ENCODE measurements at regions not wholly inside any gene's neighbourhood (a gene's known extent, or its start where the extent isn't known, plus 50 kb on each side); places are given as distances from the start of the nearest gene placed in this dataset.
"Not testable (repeated sequence)": the region's sequence is repeated elsewhere in the genome, so short reads cannot be mapped to it uniquely, and the experiment has no call there.

DNA sequence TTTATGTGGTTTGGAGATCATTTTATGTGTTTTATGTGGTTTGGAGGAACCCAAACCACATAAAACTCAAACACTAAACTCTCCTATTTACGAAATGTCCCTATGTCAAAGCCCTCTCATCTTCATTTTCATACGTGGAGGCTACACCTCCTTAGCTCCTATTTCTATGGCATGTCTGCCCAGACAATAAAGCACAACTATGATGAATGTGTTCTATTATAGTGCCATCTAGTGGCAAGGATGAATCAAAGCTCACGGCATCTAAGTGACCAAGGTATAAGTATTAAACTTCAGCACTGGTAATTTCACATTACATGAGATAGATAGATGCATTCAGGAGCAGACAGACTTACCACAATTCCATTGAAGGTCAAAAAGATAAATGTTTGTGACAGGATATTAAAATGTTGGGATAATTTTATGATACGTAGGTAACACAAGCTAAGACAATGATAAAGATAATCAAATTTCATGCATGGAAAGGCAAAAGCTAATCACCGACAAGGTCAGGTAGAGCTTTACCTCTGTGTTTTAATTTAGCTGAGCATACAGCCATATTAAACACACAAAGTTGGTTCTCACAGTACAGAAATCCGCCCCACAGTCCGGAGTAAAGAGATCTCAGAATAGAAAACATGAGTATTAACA is 130.6 kb upstream of the FHIT start:
- Histone ChIP-seq H3K9me3 (no peaks in the 10 kb centered on the region), H3K4me3 (no peak overlapping the region), H3K27ac (no peak overlapping the region), H3K4me1 (no peaks in the 10 kb centered on the region), H3K27me3 (no peaks in the 10 kb centered on the region), H3K36me3 (no peaks in the 10 kb centered on the region)
- DNase-seq (no peak), ATAC-seq (peak; percentile 86 to 92 (median 88))
- 59% methylated on average over 7 of the region's 7 CpGs for WGBS (ENCODE audit: insufficient coverage, low coverage, low lambda C conversion rate, missing lambda C conversion rate)
- intact Hi-C loops (cut with DNase I): no loop called here
- no peak for TF ChIP-seq POLR2A (IDR thresholded peaks at IDR 0.05)
- TF ChIP-seq, protein P1, sequence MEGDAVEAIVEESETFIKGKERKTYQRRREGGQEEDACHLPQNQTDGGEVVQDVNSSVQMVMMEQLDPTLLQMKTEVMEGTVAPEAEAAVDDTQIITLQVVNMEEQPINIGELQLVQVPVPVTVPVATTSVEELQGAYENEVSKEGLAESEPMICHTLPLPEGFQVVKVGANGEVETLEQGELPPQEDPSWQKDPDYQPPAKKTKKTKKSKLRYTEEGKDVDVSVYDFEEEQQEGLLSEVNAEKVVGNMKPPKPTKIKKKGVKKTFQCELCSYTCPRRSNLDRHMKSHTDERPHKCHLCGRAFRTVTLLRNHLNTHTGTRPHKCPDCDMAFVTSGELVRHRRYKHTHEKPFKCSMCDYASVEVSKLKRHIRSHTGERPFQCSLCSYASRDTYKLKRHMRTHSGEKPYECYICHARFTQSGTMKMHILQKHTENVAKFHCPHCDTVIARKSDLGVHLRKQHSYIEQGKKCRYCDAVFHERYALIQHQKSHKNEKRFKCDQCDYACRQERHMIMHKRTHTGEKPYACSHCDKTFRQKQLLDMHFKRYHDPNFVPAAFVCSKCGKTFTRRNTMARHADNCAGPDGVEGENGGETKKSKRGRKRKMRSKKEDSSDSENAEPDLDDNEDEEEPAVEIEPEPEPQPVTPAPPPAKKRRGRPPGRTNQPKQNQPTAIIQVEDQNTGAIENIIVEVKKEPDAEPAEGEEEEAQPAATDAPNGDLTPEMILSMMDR (IDR thresholded peaks at IDR 0.05): peak; percentile 73 to 79 (median 76)

DNA sequence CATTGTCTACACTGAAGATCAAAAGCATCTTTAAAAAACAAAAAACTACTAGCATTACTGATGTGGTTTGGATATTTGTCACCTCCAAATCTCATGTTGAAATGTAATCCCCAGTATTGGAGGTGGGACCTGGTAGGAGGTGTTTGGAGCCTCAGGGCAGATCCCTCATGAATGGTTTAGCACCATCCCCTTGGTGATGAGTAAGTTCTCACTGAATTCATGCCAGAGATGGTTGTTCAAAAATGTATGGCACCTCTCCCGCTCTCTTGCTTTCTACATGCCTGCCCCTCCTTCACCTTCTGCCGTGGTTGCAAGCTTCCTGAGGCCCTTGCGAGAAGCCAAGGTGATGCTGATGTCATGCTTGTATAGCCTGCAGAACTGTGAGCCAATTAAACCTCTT is 136.6 kb upstream of the FHIT start:
- intact Hi-C loops (cut with DNase I): no loop called here
- Histone ChIP-seq H3K27me3 (no peaks in the 10 kb centered on the region), H3K4me3 (no peak overlapping the region), H3K36me3 (no peaks in the 10 kb centered on the region), H3K4me1 (no peaks in the 10 kb centered on the region), H3K9me3 (no peaks in the 10 kb centered on the region), H3K27ac (no peak overlapping the region)
- WGBS (ENCODE audit: insufficient coverage, low coverage, low lambda C conversion rate, missing lambda C conversion rate): 84% methylated on average over 3 of the region's 3 CpGs
- ATAC-seq: no peak
- TF ChIP-seq, protein P1 (IDR thresholded peaks at IDR 0.05): no peak
- TF ChIP-seq POLR2A (IDR thresholded peaks at IDR 0.05): no peak
- no peak for DNase-seq

DNA sequence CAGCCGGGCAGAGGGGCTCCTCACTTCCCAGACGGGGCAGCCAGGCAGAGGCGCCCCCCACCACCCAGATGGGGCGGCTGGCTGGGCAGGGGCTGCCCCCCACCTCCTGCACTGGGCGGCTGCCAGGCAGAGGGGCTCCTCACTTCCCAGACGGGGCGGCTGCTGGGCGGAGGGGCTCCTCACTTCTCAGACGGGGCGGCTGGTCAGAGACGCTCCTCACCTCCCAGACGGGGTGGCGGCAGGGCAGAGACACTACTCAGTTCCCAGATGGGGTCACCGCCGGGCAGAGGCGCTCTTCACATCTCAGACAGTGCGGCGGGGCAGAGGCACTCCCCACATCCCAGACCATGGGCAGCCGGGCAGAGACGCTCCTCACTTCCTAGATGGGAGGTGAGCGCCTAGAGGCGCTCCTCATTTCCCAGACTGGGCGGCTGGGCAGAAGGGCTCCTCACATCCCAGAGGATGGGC is 142.3 kb upstream of the FHIT start:
- H3K9me3 ChIP-seq; DNase-seq; H3K36me3 ChIP-seq; intact Hi-C loops (cut with DNase I); H3K4me1 ChIP-seq; H3K4me3 ChIP-seq; ATAC-seq; H3K27me3 ChIP-seq; H3K27ac ChIP-seq: not testable (repeated sequence)
- 80% methylated on average over 2 of the region's 23 CpGs for WGBS (ENCODE audit: insufficient coverage, low coverage, low lambda C conversion rate, missing lambda C conversion rate)

DNA sequence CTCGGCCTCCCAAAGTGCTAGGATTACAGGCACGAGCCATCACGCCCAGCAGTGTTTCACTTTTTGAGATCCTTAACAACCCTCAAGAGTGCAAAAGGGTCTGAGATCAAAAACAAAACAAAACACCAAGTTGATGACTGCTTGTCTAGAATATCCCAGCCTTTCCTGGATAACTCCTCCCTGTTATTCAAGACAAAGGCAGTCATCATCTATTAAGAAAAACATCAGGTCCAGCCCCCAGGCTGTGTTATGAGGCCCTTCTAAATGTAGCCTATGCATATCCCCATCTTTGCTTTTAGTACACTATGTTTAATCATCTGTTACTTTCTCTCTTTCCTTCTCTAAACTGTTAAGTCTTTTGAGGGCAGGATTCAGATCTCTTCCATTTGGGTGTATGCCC is 150.1 kb upstream of the FHIT start:
- Histone ChIP-seq H3K27ac (no peak overlapping the region), H3K27me3 (no peaks in the 10 kb centered on the region), H3K36me3 (no peaks in the 10 kb centered on the region), H3K4me1 (no peaks in the 10 kb centered on the region), H3K4me3 (no peak overlapping the region), H3K9me3 (no peaks in the 10 kb centered on the region)
- intact Hi-C loops (cut with DNase I): no loop called here
- ATAC-seq (no peak), DNase-seq (no peak)
- WGBS (ENCODE audit: insufficient coverage, low coverage, low lambda C conversion rate, missing lambda C conversion rate): 69% methylated on average over 3 of the region's 3 CpGs
- TF ChIP-seq, protein P1 (IDR thresholded peaks at IDR 0.05): no peak
- TF ChIP-seq POLR2A (IDR thresholded peaks at IDR 0.05): no peak

DNA sequence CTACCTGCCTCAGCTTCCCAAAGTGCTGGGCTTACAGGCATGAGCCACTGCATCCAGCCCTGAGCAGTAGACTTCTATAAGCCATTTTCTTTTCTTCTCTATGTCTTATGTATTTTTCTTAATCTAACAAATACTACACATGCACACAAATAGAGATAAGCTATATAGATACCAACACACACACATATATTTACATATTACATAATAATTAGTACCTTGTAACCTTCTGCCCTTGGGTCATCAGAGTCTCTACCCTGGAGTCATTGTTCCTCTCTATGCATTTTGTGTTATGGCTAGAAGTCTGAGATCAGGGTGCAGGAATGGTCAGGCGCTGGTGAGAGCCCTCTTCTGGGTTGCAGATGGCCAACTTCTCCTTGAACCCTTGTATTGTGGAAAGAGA is 154.0 kb upstream of the PTPRG start:
- ATAC-seq: no peak
- TF ChIP-seq, protein P1 (IDR thresholded peaks at IDR 0.05): no peak
- TF ChIP-seq POLR2A (IDR thresholded peaks at IDR 0.05): no peak
- Histone ChIP-seq H3K9me3 (no peaks in the 10 kb centered on the region), H3K27ac (no peak overlapping the region), H3K4me3 (no peak overlapping the region), H3K4me1 (peaks cover 0 to 19% (median 0%) of the 10 kb centered on the region in 4 donors), H3K36me3 (no peaks in the 10 kb centered on the region), H3K27me3 (no peaks in the 10 kb centered on the region)
- intact Hi-C loops (cut with DNase I): no loop called here
- no peak for DNase-seq
- 100% methylated on average over 1 of the region's 1 CpG for WGBS (ENCODE audit: insufficient coverage, low coverage, low lambda C conversion rate, missing lambda C conversion rate)

Data from right lobe of liver (tissue), 6 donors.